Prostate gland (tissue), 2 donors: ENCODE measurements at regions not wholly inside any gene's neighbourhood (a gene's known extent, or its start where the extent isn't known, plus 50 kb on each side); places are given as distances from the start of the nearest gene placed in this dataset.

ENCODE experiments used
- POLR2A ChIP-seq: fragments of 450-650 bp; IDR thresholded peaks from one replicate; pipeline ENCODE4 v1.6.1; 2016; ENCODE audit warnings: antibody characterized with exemption, mild to moderate bottlenecking
- TF ChIP-seq, protein P1 (sequence below), 4 experiments: fragments of 200-600 bp in 2 of 4; fragments of 450-650 bp in 2 of 4; sonication (generic) in 2 of 4; IDR thresholded peaks; 1 replicate in 3 of 4; 2 replicates in 1 of 4; pipeline ENCODE4 v1.5.1; 2016 to 2019; ENCODE audit warnings: antibody characterized with exemption in 4 of 4, mild to moderate bottlenecking in 2 of 4, moderate library complexity in 2 of 4

DNA sequence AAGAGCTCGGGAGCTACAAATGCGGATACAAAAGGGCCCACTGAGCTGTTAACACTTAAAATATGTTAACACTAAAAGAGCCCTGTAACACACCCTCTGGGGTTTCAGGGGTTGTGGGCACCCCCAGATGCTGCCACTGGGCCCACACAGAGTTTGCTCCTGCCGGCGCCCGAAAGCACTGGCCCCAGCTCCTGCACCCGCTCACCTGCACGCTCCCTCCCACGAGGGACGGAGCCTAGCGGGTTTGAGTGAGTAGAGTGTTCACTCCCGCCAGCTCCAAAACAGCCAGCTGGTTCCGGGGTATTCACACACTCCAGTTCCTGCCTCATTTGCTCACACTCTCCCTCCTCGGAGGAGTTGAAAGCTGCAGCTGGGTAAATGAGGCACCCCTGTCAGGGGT lies 357.7 kb downstream of the ETNK1 start:
- TF ChIP-seq, protein P1, sequence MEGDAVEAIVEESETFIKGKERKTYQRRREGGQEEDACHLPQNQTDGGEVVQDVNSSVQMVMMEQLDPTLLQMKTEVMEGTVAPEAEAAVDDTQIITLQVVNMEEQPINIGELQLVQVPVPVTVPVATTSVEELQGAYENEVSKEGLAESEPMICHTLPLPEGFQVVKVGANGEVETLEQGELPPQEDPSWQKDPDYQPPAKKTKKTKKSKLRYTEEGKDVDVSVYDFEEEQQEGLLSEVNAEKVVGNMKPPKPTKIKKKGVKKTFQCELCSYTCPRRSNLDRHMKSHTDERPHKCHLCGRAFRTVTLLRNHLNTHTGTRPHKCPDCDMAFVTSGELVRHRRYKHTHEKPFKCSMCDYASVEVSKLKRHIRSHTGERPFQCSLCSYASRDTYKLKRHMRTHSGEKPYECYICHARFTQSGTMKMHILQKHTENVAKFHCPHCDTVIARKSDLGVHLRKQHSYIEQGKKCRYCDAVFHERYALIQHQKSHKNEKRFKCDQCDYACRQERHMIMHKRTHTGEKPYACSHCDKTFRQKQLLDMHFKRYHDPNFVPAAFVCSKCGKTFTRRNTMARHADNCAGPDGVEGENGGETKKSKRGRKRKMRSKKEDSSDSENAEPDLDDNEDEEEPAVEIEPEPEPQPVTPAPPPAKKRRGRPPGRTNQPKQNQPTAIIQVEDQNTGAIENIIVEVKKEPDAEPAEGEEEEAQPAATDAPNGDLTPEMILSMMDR (IDR thresholded peaks at IDR 0.05): no peak
- no peak for TF ChIP-seq POLR2A
